NCI-H2227 treated with DMSO at 0.1 percent for 48 hours (cell line): ENCODE measurements at regions not wholly inside any gene's neighbourhood (a gene's known extent, or its start where the extent isn't known, plus 50 kb on each side); places are given as distances from the start of the nearest gene placed in this dataset.

Experiments used
- DNase-seq: peaks from one replicate; lab custom pipeline; 2025; lab: John Stamatoyannopoulos, UW

DNA sequence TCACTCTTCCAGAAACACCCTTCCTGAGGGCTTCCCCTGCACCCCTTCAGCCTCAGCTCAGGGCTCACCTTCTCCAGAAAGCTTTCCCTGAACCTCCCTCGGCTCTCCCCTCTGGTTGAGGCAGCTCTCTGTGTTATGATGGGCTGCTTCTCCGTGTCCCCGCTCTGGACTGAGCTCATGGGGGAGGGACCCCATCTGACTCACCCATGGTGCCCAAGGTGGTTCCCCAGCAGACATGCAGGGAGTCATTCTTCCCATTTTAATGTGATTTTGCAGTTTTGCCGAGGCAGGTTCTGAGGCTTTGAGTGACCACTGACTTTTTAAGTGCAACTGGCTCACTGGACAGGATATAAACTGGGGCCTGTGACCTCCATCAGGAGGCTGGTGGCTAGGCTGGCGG lies 495.1 kb downstream of the TBC1D22A start:
- no peak for DNase-seq

DNA sequence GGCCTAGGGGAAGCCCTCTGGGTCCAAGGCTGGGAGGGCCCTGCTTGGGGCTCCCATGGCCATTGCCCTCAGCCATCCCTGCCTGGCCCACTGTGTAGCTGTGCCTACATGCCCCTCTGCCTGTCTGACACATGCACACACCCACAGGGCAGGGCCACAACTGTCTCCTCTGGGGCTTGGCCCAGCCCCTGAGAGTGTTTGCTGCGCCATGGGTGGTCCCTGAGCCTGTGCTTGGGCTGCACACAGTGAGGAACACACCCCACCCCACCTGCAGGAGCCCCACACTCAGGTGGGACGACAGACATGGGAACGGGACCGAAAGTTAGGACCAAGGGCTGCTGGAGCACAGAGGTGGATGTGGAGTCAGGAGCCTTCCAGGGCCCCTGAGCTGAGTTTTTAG lies 489.5 kb downstream of the TBC1D22A start:
- no peak for DNase-seq

- DNase-seq, result no peak
These were observed 488.7 kb downstream of the TBC1D22A start for GRCh38 chr22:47250995-47251765.

DNA sequence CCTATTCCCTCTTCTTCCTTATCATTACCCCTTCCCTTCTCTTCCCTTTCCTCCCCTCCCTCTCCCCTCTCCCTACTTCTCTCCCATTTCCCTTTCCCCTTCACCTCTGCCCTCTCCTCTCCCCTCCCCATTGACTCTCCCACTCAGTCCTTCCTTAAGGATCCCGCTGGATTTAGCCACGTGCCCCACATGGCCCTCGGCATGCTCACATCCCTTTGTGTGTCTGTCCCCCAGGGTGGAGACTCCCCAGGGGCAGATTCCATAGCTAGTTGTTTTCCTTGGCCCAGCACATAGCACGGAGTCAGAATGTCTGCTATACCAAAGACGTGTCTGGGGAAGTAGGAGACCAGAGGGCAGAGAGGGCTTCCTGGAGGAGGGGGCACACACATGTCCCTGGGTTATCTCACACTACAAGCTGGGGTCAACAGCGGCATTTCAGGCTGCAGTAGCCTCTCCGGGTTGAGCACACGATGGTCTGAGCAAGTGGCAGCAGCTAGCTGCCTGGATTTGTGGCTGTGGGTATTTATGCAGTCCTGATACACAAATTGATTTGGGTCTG lies 487.0 kb downstream of the TBC1D22A start:
- no peak for DNase-seq

GRCh38 chr22:47248925-47249324 lies 486.5 kb downstream of the TBC1D22A start:
- no peak for DNase-seq

- no peak for DNase-seq
These were observed 485.3 kb downstream of the TBC1D22A start for GRCh38 chr22:47247579-47248240.

DNA sequence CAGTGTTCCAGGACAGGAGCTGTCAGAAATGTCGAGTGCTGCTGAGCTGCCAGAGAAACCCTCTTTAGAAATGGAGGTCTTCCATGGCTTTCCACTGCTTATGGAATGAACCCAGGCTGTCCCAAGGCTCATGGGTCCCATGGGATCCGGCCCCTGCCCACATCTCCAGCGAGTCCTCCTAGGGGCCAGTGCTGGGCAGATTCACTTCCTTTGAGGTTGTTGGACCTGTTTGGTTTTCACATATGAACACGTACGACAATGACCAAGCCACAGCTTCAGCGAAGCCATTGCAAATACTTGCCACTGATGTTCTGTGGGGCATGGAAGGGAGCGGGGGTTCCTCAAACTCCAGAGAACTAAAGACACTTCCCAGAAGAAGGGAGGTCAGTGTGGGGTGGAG lies 483.3 kb downstream of the TBC1D22A start:
- no peak for DNase-seq

- no peak for DNase-seq
These were observed 482.8 kb downstream of the TBC1D22A start for GRCh38 chr22:47245286-47245685.

DNA sequence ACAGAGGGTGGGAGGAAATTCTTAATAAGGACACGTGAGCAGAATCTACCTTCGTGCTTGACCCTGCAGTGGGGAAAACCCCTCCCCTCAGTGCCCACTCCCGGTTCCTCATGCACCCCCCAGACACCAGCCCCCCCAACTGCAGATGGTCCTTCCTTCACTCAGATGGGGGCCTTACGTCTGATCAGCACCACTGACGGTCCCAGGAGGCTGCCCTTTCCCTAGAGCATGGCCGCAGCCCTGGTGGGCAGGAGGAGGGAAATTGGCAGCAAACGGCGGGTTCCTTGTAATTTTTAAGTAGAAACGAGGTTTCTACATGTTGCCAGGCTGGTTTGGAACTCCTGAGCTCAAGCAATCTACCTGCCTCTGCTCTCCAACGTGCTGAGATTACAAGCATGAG lies 477.7 kb downstream of the TBC1D22A start:
- no peak for DNase-seq

DNA sequence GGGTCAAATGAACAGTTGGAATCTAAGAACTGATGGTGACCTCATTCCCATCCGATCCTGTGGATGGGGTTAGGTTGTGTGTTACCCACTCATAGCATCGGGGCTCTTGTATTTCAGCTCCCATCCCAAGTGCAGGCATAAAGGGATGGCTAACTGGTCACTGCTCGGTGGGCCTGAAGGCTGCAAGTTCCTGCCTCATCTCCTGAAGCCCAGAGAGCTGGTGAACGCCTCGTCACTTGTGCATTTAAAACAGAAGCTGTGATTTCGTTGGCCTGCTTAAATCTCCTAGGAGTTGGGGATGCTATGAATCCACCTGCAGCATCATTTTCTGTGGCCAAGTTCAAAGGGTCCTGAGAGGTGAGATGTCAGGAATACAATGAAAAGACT lies 477.0 kb downstream of the TBC1D22A start:
- DNase-seq, result no peak

GRCh38 chr22:47238690-47239473 lies 476.4 kb downstream of the TBC1D22A start:
- no peak for DNase-seq

DNA sequence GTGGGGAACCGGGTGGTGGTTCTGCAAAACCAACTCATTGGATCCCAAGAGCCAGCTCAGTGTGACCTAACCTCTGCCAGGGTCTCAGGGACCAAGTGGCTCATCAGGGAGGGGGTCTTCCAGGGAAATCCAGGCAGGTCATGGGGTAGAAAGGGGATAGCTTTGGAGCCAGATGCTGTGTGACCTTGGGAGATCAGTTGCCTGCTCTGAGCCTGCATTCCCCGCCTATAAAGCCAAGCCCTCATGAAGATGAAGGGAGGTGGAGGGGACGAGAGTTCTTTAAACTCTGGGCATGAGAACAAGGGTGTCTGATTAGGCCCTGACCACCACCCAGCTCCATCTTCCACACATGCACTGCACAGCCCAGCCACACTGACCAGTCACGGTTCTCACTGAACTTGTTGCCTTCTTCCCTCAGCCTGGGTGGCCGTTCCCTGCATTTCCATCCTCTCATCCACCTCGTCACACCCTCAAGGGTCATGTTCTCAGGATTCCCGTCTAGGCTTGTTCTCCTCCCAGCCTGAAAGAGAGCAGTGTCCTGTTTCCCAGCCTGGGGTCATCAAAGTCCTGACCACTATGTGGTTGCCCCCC lies 475.5 kb downstream of the TBC1D22A start:
- no peak for DNase-seq

DNA sequence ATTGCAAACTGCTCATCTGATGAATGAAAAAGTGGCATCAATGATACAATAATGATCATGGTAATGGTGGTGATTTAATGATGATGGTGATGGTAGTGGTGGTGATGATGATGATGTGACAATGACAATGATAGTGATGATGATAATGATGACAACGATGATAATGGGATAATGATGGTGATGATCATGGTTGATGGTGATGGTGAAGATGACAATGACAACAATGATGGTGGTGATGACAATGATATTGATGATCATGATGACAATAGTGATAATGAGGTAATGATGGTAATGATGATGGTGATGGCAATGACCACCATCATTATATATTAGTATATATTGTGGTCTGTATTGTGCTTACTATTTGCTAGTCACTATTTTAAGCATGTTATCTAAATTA lies 474.3 kb downstream of the TBC1D22A start:
- DNase-seq, result no peak

- no peak for DNase-seq
These were observed 473.7 kb downstream of the TBC1D22A start for GRCh38 chr22:47236161-47236560.

DNA sequence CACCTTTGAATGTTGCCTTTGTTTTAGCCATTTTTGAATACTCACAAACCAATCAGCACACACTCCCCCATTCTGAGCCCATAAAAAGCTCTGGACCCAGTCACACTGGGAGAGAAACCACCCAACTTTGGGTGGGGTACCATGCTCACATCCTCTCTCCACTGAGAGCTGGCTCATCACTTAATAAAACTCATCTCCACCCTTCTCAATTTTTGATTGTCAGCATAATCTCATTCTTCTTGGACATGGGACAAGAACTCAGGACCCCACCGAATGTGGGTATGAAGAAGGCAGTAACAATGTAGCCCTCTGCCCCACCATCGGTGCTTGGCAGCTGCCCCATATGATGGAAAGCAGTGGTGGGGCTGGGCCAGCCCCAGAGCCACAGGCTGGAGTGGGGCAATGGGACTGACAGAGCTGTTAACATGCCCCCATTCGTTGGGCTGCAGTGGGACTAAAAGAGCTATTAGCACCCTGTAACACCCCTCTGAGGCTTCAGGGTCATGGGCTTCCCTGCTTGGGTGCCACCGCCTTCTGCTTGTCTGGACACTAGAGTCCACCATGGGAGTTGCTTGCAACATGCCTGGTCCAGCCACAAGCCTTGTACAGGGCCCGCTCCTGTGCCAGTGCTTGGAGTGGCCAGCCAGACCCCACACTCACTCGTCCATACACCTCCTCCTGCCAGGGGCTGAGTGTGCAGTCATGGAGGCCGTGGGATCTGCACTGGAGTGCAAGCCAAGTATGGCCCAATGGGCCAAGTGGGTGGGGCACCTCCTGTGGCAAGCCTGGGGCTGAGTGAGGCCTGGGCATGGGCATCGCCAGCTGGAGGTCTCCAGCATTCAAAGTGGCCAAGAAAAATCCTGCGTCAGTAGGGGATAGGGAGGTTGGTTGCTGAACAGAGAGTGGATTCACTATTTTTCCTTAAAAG lies 471.1 kb downstream of the TBC1D22A start:
- DNase-seq, result no peak

- DNase-seq, result no peak
These were observed 470.3 kb downstream of the TBC1D22A start for GRCh38 chr22:47232753-47233152.

DNA sequence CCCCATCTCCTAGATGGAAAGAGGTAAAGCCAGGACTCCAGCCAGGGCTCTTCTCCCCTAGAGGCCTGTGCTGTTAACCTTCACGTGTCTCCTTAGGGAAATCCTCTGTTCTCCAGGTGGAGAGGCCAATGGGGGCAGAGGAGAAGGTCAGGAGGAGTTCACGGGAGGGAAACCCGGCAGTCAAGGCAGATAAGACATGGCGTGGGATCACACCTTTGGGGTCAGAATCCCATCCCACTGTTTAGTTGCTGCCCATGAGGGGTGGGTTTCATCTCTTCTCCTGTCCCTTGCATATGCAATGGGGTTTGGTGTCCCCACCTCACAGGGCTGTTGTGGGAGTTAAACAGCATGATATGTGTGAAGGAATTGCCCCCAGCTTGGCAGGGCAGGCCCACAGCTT lies 469.7 kb downstream of the TBC1D22A start:
- DNase-seq, result no peak

DNA sequence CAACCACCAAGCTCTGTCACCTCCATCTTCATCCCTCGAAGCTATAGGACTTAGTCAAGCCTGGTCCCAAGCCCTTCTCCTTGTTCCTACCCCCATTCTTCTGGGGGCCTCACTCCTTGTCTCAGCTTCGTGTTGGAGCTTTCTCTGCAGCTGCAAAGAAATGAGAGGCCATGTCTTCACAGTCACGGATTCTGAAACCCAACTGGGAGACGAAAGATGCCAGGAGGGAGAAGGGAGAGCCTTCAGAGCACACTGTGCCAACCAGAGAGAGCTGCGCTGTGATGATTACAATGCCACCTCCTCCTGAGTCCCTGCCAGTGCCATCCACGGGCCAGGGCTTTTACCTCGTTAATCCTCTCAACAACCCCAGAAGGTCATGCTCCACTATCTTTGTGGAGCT lies 469.3 kb downstream of the TBC1D22A start:
- no peak for DNase-seq

DNA sequence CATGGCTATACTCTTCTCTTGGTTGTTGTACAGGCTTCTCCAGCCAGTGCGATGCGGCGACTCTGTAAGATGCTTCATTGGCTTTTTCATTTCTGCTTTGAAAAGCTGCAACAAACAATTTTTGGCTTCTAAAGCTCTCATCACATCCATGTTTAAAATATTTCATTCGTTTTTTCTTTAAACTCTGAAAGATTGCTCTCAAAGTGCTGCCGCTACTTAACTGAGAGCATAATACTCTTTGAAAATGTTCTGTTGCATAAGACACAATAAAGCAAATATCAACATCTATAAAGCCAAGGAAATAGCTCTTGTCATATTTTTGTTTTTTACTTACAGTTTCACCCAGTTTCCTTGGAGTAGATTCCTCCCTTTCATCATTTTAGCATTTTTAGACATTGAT lies 468.3 kb downstream of the TBC1D22A start:
- DNase-seq, result no peak

GRCh38 chr22:47230251-47230650 lies 467.8 kb downstream of the TBC1D22A start:
- no peak for DNase-seq

- DNase-seq, result no peak
These were observed 466.3 kb downstream of the TBC1D22A start for GRCh38 chr22:47228767-47229166.
